Left forelimb (tissue), 1 donor: ENCODE measurements at regions not wholly inside any gene's neighbourhood (a gene's known extent, or its start where the extent isn't known, plus 50 kb on each side); places are given as distances from the start of the nearest gene placed in this dataset.

ENCODE experiments used
- DNase-seq: peaks from one replicate; pipeline ENCODE4 v3.0.0-alpha.2; 2018; ENCODE audit warnings: low spot score

- DNase-seq, result no peak
These were observed 262.3 kb upstream of the KLF14 start for GRCh38 chr7:130996205-130996832.

GRCh38 chr7:130996833-130997231 is 262.8 kb upstream of the KLF14 start:
- no peak for DNase-seq

- DNase-seq, result no peak
These were observed 265.1 kb upstream of the KLF14 start for GRCh38 chr7:130998993-130999602.

- no peak for DNase-seq
These were observed 265.9 kb upstream of the KLF14 start for GRCh38 chr7:130999926-131000325.

- no peak for DNase-seq
These were observed 266.4 kb upstream of the KLF14 start for GRCh38 chr7:131000389-131000788.

GRCh38 chr7:131000873-131001272 is 266.9 kb upstream of the KLF14 start:
- DNase-seq, result no peak

GRCh38 chr7:131002600-131002999 is 268.6 kb upstream of the KLF14 start:
- no peak for DNase-seq

- DNase-seq, result no peak
These were observed 269.6 kb upstream of the KLF14 start for GRCh38 chr7:131003634-131004033.

GRCh38 chr7:131004371-131004770 is 270.4 kb upstream of the KLF14 start:
- no peak for DNase-seq

GRCh38 chr7:131007439-131008330 is 273.7 kb upstream of the KLF14 start:
- DNase-seq, result no peak

- no peak for DNase-seq
These were observed 275.1 kb upstream of the KLF14 start for GRCh38 chr7:131008840-131009711.

GRCh38 chr7:131010029-131010716 is 276.2 kb upstream of the KLF14 start:
- DNase-seq, result no peak

- DNase-seq, result no peak
These were observed 276.9 kb upstream of the KLF14 start for GRCh38 chr7:131010717-131011431.

GRCh38 chr7:131011432-131011742 is 277.4 kb upstream of the KLF14 start:
- DNase-seq, result no peak

GRCh38 chr7:131011976-131012375 is 278.0 kb upstream of the KLF14 start:
- no peak for DNase-seq

- no peak for DNase-seq
These were observed 278.5 kb upstream of the KLF14 start for GRCh38 chr7:131012477-131013031.

- DNase-seq, result no peak
These were observed 279.7 kb upstream of the KLF14 start for GRCh38 chr7:131013716-131014115.

GRCh38 chr7:131014906-131015656 is 281.1 kb upstream of the KLF14 start:
- DNase-seq, result no peak

- no peak for DNase-seq
These were observed 281.6 kb upstream of the KLF14 start for GRCh38 chr7:131015657-131015958.

- no peak for DNase-seq
These were observed 282.2 kb upstream of the KLF14 start for GRCh38 chr7:131016230-131016629.
